H9 (cell line): ENCODE measurements at regions not wholly inside any gene's neighbourhood (a gene's known extent, or its start where the extent isn't known, plus 50 kb on each side); places are given as distances from the start of the nearest gene placed in this dataset.
"Not testable (repeated sequence)": the region's sequence is repeated elsewhere in the genome, so short reads cannot be mapped to it uniquely, and the experiment has no call there.

ENCODE experiments used
- DNase-seq: peaks from one replicate; pipeline ENCODE4 v3.0.0-alpha.2; 2017
- H2AFZ ChIP-seq: one replicate; pipeline ENCODE4 v1.6.1; 2013; ENCODE audit warnings: mild to moderate bottlenecking, low read length, control low read depth, moderate library complexity
- H2AK5ac ChIP-seq: 2 replicates; pipeline ENCODE4 v1.6.1; 2013; ENCODE audit warnings: low read length, control low read depth, mixed read lengths; ENCODE audit not compliant: insufficient read length
- H2BK120ac ChIP-seq: one replicate; pipeline ENCODE4 v1.6.1; 2013; ENCODE audit warnings: low read depth, mild to moderate bottlenecking, low read length, control low read depth, inconsistent platforms; ENCODE audit not compliant: poor library complexity, severe bottlenecking
- H2BK12ac ChIP-seq: 2 replicates; pipeline ENCODE4 v1.6.1; 2013; ENCODE audit warnings: low read length, control low read depth, mixed read lengths, low read depth; ENCODE audit not compliant: insufficient read length
- H2BK15ac ChIP-seq: 2 replicates; pipeline ENCODE4 v1.6.1; 2013; ENCODE audit warnings: low read depth, low read length, control low read depth
- H2BK20ac ChIP-seq: one replicate; pipeline ENCODE4 v1.6.1; 2013; ENCODE audit warnings: low read depth, mild to moderate bottlenecking, low read length, control low read depth, inconsistent platforms; ENCODE audit not compliant: poor library complexity, severe bottlenecking
- H2BK5ac ChIP-seq: 2 replicates; pipeline ENCODE4 v1.6.1; 2013; ENCODE audit warnings: low read length, control low read depth, mixed read lengths; ENCODE audit not compliant: insufficient read length
- H3K14ac ChIP-seq: 2 replicates; pipeline ENCODE4 v1.6.1; 2013; ENCODE audit warnings: low read length, control low read depth; ENCODE audit not compliant: insufficient read depth
- H3K18ac ChIP-seq: 2 replicates; pipeline ENCODE4 v1.6.1; 2013; ENCODE audit warnings: low read depth, mild to moderate bottlenecking, mixed read lengths, low read length, control low read depth; ENCODE audit not compliant: insufficient read length
- H3K23ac ChIP-seq: 2 replicates; pipeline ENCODE4 v1.6.1; 2013; ENCODE audit warnings: low read length, control low read depth, mixed read lengths, low read depth; ENCODE audit not compliant: insufficient read length
- H3K23me2 ChIP-seq: 2 replicates; pipeline ENCODE4 v1.6.1; 2013; ENCODE audit warnings: low read depth, mild to moderate bottlenecking, mixed read lengths, low read length, control low read depth; ENCODE audit not compliant: insufficient read length, poor library complexity, severe bottlenecking
- H3K27ac ChIP-seq: 2 replicates; pipeline ENCODE4 v1.5.1; 2013; ENCODE audit warnings: low read length, control low read depth, mixed read lengths, low read depth; ENCODE audit not compliant: insufficient read length
- H3K27me3 ChIP-seq: 2 replicates; pipeline ENCODE4 v1.6.1; 2013; ENCODE audit warnings: low read length, control low read depth, inconsistent platforms; ENCODE audit not compliant: insufficient read depth
- H3K4ac ChIP-seq: 2 replicates; pipeline ENCODE4 v1.6.1; 2013; ENCODE audit warnings: low read depth, mild to moderate bottlenecking, control low read depth, inconsistent platforms, low read length, moderate library complexity
- H3K4me1 ChIP-seq: 2 replicates; pipeline ENCODE4 v1.6.1; 2013; ENCODE audit warnings: low read length, control low read depth, inconsistent platforms; ENCODE audit not compliant: insufficient read depth
- H3K4me2 ChIP-seq: 2 replicates; pipeline ENCODE4 v1.6.1; 2013; ENCODE audit warnings: low read length, control low read depth, mixed read lengths; ENCODE audit not compliant: insufficient read length, insufficient read depth
- H3K56ac ChIP-seq: 2 replicates; pipeline ENCODE4 v1.6.1; 2013; ENCODE audit warnings: low read depth, mild to moderate bottlenecking, mixed read lengths, low read length, control low read depth; ENCODE audit not compliant: insufficient read length
- H3K79me1 ChIP-seq: 2 replicates; pipeline ENCODE4 v1.6.1; 2013; ENCODE audit warnings: low read depth, mild to moderate bottlenecking, moderate library complexity, low read length, control low read depth, inconsistent platforms; ENCODE audit not compliant: insufficient read depth, poor library complexity, severe bottlenecking
- H3K79me2 ChIP-seq: 2 replicates; pipeline ENCODE4 v1.6.1; 2013; ENCODE audit warnings: low read length, control low read depth, inconsistent platforms; ENCODE audit not compliant: insufficient read depth
- H3K9ac ChIP-seq: 2 replicates; pipeline ENCODE4 v1.6.1; 2013; ENCODE audit warnings: low read length, control low read depth, mixed read lengths; ENCODE audit not compliant: insufficient read length; ENCODE audit errors: extremely low read depth
- H3K9me3 ChIP-seq: one replicate; pipeline ENCODE4 v1.6.1; 2013; ENCODE audit warnings: low read depth, low read length, inconsistent platforms; ENCODE audit not compliant: control insufficient read depth
- H3T11ph ChIP-seq: one replicate; pipeline ENCODE4 v1.6.1; 2013; ENCODE audit warnings: mild to moderate bottlenecking, low read length, control low read depth, inconsistent platforms
- H4K20me1 ChIP-seq: one replicate; pipeline ENCODE4 v1.6.1; 2013; ENCODE audit not compliant: control insufficient read depth, insufficient read length, insufficient read depth
- H4K5ac ChIP-seq: 2 replicates; pipeline ENCODE4 v1.6.1; 2013; ENCODE audit warnings: low read depth, mild to moderate bottlenecking, mixed read lengths, low read length, control low read depth; ENCODE audit not compliant: insufficient read length
- H4K8ac ChIP-seq: replicated peaks from 2 replicates; pipeline ENCODE4 v1.6.1; 2013; ENCODE audit warnings: low read length, control low read depth, mixed read lengths, low read depth; ENCODE audit not compliant: insufficient read length
- H4K91ac ChIP-seq: 2 replicates; pipeline ENCODE4 v1.6.1; 2013; ENCODE audit warnings: low read depth, mild to moderate bottlenecking, moderate library complexity, mixed read lengths, low read length, control low read depth; ENCODE audit not compliant: insufficient read length
- H3K27ac Mint-ChIP-seq, 3 experiments: 2 replicates in 2 of 3; 3 replicates in 1 of 3; pipeline ENCODE4 v1.8.0; 2020 to 2021; ENCODE audit warnings: mixed read lengths in 3 of 3, mild to moderate bottlenecking in 1 of 3, moderate library complexity in 1 of 3
- H3K27me3 Mint-ChIP-seq: 2 replicates; pipeline ENCODE4 v1.8.0; 2021; ENCODE audit warnings: low read depth, mild to moderate bottlenecking, moderate library complexity, mixed read lengths
- H3K36me3 Mint-ChIP-seq, 3 experiments: 2 replicates in 2 of 3; 3 replicates in 1 of 3; pipeline ENCODE4 v1.8.0; 2020 to 2021; ENCODE audit warnings: low read depth in 3 of 3, mixed read lengths in 3 of 3; ENCODE audit not compliant: insufficient read depth in 1 of 3
- H3K4me1 Mint-ChIP-seq, 2 experiments: 2 replicates each; pipeline ENCODE4 v1.8.0; 2020; ENCODE audit warnings: mixed read lengths in 2 of 2
- H3K4me3 Mint-ChIP-seq, 2 experiments: 2 replicates in 1 of 2; 3 replicates in 1 of 2; pipeline ENCODE4 v1.8.0; 2020 to 2021; ENCODE audit warnings: mild to moderate bottlenecking in 2 of 2, mixed read lengths in 2 of 2, moderate library complexity in 1 of 2
- H3K9me3 Mint-ChIP-seq, 2 experiments: 2 replicates in 1 of 2; 3 replicates in 1 of 2; pipeline ENCODE4 v1.8.0; 2020; ENCODE audit warnings: mild to moderate bottlenecking in 2 of 2, mixed read lengths in 2 of 2, moderate library complexity in 1 of 2
- WGBS: extraction: QIAGEN DNeasy Blood & Tissue Kit; methylation state at CpG from one replicate; pipeline ENCODE4 v1.1.7; 2013; ENCODE audit warnings: missing lambda C conversion rate, low lambda C conversion rate, mixed read lengths; ENCODE audit not compliant: insufficient read length; ENCODE audit errors: extremely low coverage; 5-methylcytosine and 5-hydroxymethylcytosine counted together

- WGBS: no CpG with 5 or more reads among the region's 5 CpGs
- H3K18ac ChIP-seq, H2AFZ ChIP-seq, H3K9me3 Mint-ChIP-seq, H4K20me1 ChIP-seq, H2BK15ac ChIP-seq, H3K23ac ChIP-seq, H3K27ac ChIP-seq, H3K27ac Mint-ChIP-seq, H3K23me2 ChIP-seq, H4K8ac ChIP-seq, H3T11ph ChIP-seq, H3K4me2 ChIP-seq, H3K4me1 ChIP-seq, H2AK5ac ChIP-seq, H2BK12ac ChIP-seq, H3K4me3 Mint-ChIP-seq, H3K27me3 ChIP-seq, H3K14ac ChIP-seq, H3K56ac ChIP-seq, H4K5ac ChIP-seq, H4K91ac ChIP-seq, H3K9me3 ChIP-seq, H3K27me3 Mint-ChIP-seq, H2BK120ac ChIP-seq, H3K36me3 Mint-ChIP-seq, H2BK20ac ChIP-seq, H3K9ac ChIP-seq, H3K79me2 ChIP-seq, H2BK5ac ChIP-seq, DNase-seq, H3K4ac ChIP-seq, H3K79me1 ChIP-seq: not testable (repeated sequence)
- peaks cover 11 to 13% of the 10 kb centered on the region in 2 experiments for H3K4me1 Mint-ChIP-seq
These were observed 135.6 kb upstream of the TMEM170B start for GRCh38 chr6:11401954-11402353.
